ENCODE measurements at regions not wholly inside any gene's neighbourhood (a gene's known extent, or its start where the extent isn't known, plus 50 kb on each side); places are given as distances from the start of the nearest gene placed in this dataset.

GRCh38 chr2:195486987-195487644 lies 169.9 kb upstream of the SLC39A10 start:
- no peak for TF ChIP-seq YY1 (IDR thresholded peaks at IDR 0.05; ENCODE audit: low read depth, low read length)
- TF ChIP-seq HDAC2 (IDR thresholded peaks at IDR 0.05; ENCODE audit: borderline replicate concordance in 1 of 2, low read depth in 2 of 2, low read length in 2 of 2), result no peak
- no peak for TF ChIP-seq FOSL1 (IDR thresholded peaks at IDR 0.05; ENCODE audit: insufficient read depth, low read depth, low read length)
